ENCODE measurements at regions not wholly inside any gene's neighbourhood (a gene's known extent, or its start where the extent isn't known, plus 50 kb on each side); places are given as distances from the start of the nearest gene placed in this dataset.
"Not testable (repeated sequence)": the region's sequence is repeated elsewhere in the genome, so short reads cannot be mapped to it uniquely, and the experiment has no call there.

DNA sequence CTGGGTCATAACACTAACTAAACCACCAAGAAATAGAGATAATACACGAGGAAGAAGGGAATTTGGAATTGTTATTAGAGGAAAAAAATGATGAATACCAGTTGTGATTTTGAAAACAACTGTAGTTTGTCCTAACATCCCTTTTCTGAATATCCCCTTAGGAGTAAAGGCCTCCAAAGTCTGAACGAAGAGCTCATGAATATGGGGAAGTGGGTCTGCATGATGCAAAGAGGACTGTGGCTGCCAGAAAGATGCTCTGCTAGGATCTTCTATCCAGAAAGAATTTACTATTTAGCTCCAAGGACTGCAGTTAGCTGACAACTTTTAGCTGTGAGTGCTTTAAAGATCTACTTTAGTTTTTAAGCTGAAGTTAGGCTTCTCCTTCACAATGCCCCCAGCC lies 308.8 kb upstream of the HS3ST5 start:
- no peaks in the 10 kb centered on the region for H3K4me1 Mint-ChIP-seq
- ATAC-seq: no peak
- DNase-seq: no peak
- no peaks in the 10 kb centered on the region for H3K36me3 Mint-ChIP-seq (ENCODE audit: low read depth)
- peaks cover 5% of the 10 kb centered on the region for H3K9me3 Mint-ChIP-seq
- no peaks in the 10 kb centered on the region for H3K27me3 Mint-ChIP-seq
- H3K27ac Mint-ChIP-seq: no peak overlapping the region
- no peak overlapping the region for H3K4me3 Mint-ChIP-seq

- Mint-ChIP-seq H3K9me3 (peaks cover 5% of the 10 kb centered on the region), H3K4me1 (no peaks in the 10 kb centered on the region), H3K36me3 (ENCODE audit: low read depth) (no peaks in the 10 kb centered on the region), H3K4me3 (no peak overlapping the region), H3K27me3 (no peaks in the 10 kb centered on the region), H3K27ac (no peak overlapping the region)
- ATAC-seq: no peak
- no peak for DNase-seq
Observed at GRCh38 chr6:114650891-114651290, 308.1 kb upstream of the HS3ST5 start.

DNA sequence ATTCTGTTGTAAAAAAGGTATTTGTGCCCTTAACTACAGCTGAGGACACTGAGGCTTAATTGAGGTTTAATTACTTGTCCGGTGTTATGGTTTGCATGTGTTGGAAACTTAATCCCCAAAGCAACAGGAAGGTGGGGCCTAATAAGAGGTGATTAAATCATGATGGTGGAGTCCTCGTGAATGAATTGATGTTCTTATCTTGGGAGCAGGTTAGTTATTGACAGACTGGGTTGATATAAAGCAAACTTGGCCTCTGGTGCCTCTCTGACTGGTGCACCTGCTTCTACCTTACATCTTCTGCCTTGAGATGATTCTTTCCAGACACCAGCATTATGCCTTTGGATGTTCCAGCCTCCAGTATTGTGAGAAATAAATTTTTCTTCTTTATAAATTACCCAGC lies 306.5 kb upstream of the HS3ST5 start:
- Mint-ChIP-seq H3K36me3 (ENCODE audit: low read depth) (no peaks in the 10 kb centered on the region), H3K4me3 (no peak overlapping the region)
- no peak for ATAC-seq

DNA sequence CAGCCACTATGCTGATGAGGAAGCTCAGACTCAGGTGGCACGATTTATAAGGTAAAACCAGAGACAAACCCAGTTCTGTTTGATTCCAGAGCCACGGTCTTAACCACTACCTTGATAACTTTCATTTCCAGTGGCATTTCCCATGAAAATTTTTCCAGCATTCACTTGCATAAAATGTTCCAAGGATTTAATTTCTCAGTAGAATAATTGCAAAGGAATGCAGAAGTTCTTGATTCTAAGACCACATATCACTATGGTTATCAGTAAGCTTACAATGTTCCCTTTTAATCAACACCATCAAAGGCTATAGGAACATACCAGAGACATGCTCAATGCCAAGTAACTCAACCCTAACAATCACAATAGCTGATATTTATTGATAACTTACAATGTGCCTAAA lies 306.0 kb upstream of the HS3ST5 start:
- Mint-ChIP-seq H3K27me3 (no peaks in the 10 kb centered on the region), H3K36me3 (ENCODE audit: low read depth) (no peaks in the 10 kb centered on the region), H3K4me3 (no peak overlapping the region), H3K9me3 (peaks cover 8% of the 10 kb centered on the region), H3K4me1 (no peaks in the 10 kb centered on the region), H3K27ac (no peak overlapping the region)
- ATAC-seq (no peak), DNase-seq (no peak)

More for the DNA sequence above, 306.5 kb upstream of the HS3ST5 start:
- Mint-ChIP-seq H3K4me1 (no peaks in the 10 kb centered on the region), H3K27ac (no peak overlapping the region), H3K27me3 (no peaks in the 10 kb centered on the region), H3K9me3 (peaks cover 8% of the 10 kb centered on the region)
- DNase-seq: no peak

- Mint-ChIP-seq H3K27me3 (no peaks in the 10 kb centered on the region), H3K4me3 (no peak overlapping the region), H3K4me1 (no peaks in the 10 kb centered on the region), H3K9me3 (peaks cover 7% of the 10 kb centered on the region), H3K27ac (no peak overlapping the region), H3K36me3 (ENCODE audit: low read depth) (no peaks in the 10 kb centered on the region)
- no peak for DNase-seq
- ATAC-seq: no peak
Observed at GRCh38 chr6:114638341-114638740, 295.5 kb upstream of the HS3ST5 start.

GRCh38 chr6:114634016-114634415 lies 291.2 kb upstream of the HS3ST5 start:
- Mint-ChIP-seq H3K4me3 (no peak overlapping the region), H3K4me1 (no peaks in the 10 kb centered on the region), H3K27ac (no peak overlapping the region), H3K9me3 (peaks cover 8% of the 10 kb centered on the region), H3K36me3 (ENCODE audit: low read depth) (no peaks in the 10 kb centered on the region), H3K27me3 (no peaks in the 10 kb centered on the region)
- ATAC-seq (no peak), DNase-seq (no peak)

- H3K4me1 Mint-ChIP-seq; H3K27ac Mint-ChIP-seq; DNase-seq; H3K36me3 Mint-ChIP-seq (ENCODE audit: low read depth); ATAC-seq; H3K4me3 Mint-ChIP-seq; H3K27me3 Mint-ChIP-seq: not testable (repeated sequence)
- H3K9me3 Mint-ChIP-seq: peaks cover 23% of the 10 kb centered on the region
Observed at GRCh38 chr6:114626226-114626625, 283.4 kb upstream of the HS3ST5 start.

- no peak overlapping the region for H3K4me3 Mint-ChIP-seq
- no peak for DNase-seq
- H3K36me3 Mint-ChIP-seq (ENCODE audit: low read depth): no peaks in the 10 kb centered on the region
- ATAC-seq: no peak
- peaks cover 9% of the 10 kb centered on the region for H3K9me3 Mint-ChIP-seq
- no peaks in the 10 kb centered on the region for H3K4me1 Mint-ChIP-seq
- no peak overlapping the region for H3K27ac Mint-ChIP-seq
- H3K27me3 Mint-ChIP-seq: no peaks in the 10 kb centered on the region
Observed at GRCh38 chr6:114619621-114620200, 276.9 kb upstream of the HS3ST5 start.

- H3K9me3 Mint-ChIP-seq: peaks cover 4% of the 10 kb centered on the region
- no peak overlapping the region for H3K4me3 Mint-ChIP-seq
- H3K36me3 Mint-ChIP-seq (ENCODE audit: low read depth): no peaks in the 10 kb centered on the region
- H3K27ac Mint-ChIP-seq: no peak overlapping the region
- ATAC-seq: no peak
- H3K27me3 Mint-ChIP-seq: no peaks in the 10 kb centered on the region
- DNase-seq: no peak
- no peaks in the 10 kb centered on the region for H3K4me1 Mint-ChIP-seq
Observed at GRCh38 chr6:114611696-114612095, 268.9 kb upstream of the HS3ST5 start.

DNA sequence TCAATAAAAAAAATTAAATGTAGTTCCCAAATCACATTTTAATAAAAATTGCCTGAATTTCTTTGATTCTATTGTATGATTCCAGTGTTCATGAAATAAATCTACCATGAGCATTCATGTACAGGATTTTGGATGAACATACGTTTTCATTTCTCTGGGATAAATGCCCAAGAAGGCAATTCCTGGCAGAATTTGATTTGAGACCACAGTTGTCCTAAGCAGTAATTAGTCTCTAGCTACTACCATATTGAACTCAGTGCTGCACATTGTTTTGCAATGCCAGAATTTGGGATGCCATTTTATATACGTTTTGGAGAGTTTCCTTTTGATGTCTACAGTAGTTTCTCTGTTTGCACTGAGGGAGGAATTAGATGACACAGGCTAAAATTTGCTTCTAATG lies 265.3 kb upstream of the HS3ST5 start:
- H3K27me3 Mint-ChIP-seq: no peaks in the 10 kb centered on the region
- H3K9me3 Mint-ChIP-seq: peaks cover 4% of the 10 kb centered on the region
- H3K36me3 Mint-ChIP-seq (ENCODE audit: low read depth): no peaks in the 10 kb centered on the region
- H3K27ac Mint-ChIP-seq: no peak overlapping the region
- DNase-seq: no peak
- H3K4me1 Mint-ChIP-seq: no peaks in the 10 kb centered on the region
- H3K4me3 Mint-ChIP-seq: no peak overlapping the region
- no peak for ATAC-seq

DNA sequence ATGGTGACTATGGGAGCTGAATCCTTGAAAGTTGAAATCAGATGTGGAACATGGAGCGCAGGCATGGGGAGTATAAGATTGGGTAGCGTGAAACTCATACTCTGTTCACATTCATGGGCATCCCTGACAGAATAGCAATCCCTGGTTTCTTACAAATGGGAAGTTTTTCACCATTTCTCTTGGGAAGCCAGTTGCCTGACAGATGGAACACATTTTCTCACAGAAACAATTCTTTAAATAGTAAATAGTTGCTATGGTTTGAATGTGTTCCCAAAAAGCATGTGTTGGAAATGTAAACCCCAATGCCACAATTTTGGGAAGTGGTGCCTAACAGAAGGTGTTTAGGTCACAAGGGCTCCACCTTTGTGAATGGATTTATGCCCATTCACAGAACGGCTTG lies 262.8 kb upstream of the HS3ST5 start:
- ATAC-seq (no peak), DNase-seq (no peak)
- Mint-ChIP-seq H3K4me3 (no peak overlapping the region), H3K27me3 (no peaks in the 10 kb centered on the region), H3K36me3 (ENCODE audit: low read depth) (no peaks in the 10 kb centered on the region), H3K4me1 (no peaks in the 10 kb centered on the region), H3K9me3 (no peaks in the 10 kb centered on the region), H3K27ac (no peak overlapping the region)

DNA sequence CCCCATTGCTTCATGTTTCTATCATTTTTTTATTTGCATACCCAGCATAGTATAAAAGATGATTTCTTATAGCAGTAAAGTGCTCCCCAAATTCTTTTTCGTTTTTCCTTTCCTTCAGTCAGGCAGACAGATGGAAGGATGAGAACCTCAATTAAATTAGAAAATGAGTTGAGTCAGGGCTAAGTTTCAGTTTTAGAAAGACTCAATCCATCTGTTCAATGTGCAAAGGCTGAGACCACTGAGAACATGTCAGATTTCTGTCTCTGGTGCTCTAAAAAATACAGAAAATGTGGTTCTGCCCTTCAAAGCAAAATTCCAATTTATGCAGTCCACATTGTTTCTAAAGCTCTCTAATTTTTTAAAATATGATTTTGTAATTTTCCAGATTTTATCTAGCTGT lies 257.6 kb upstream of the HS3ST5 start:
- Mint-ChIP-seq H3K27ac (no peak overlapping the region), H3K27me3 (no peaks in the 10 kb centered on the region), H3K4me3 (no peak overlapping the region), H3K4me1 (no peaks in the 10 kb centered on the region), H3K9me3 (no peaks in the 10 kb centered on the region), H3K36me3 (ENCODE audit: low read depth) (no peaks in the 10 kb centered on the region)
- ATAC-seq: no peak
- DNase-seq: no peak

DNA sequence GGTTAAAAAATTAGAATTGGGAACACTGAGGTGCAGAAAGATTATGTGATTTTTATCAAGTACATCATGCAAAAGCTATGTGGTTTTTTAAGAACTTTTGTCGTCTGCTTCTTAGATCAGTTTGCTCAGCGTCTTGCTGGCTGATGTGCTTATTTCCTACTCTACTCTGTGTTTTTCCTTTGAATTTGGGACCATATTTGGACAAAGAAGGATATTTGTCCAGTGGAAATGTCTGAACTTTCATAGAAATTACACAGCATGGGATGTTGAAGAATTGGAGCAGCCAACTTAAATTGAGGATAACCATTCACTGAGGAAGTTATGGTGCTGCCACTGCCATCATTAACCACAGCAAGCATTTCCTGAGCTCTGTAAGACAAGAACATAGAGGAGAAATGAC lies 252.8 kb upstream of the HS3ST5 start:
- ATAC-seq: no peak
- H3K4me1 Mint-ChIP-seq: no peaks in the 10 kb centered on the region
- no peaks in the 10 kb centered on the region for H3K36me3 Mint-ChIP-seq (ENCODE audit: low read depth)
- no peak for DNase-seq
- H3K27me3 Mint-ChIP-seq: no peaks in the 10 kb centered on the region
- H3K27ac Mint-ChIP-seq: no peak overlapping the region
- no peaks in the 10 kb centered on the region for H3K9me3 Mint-ChIP-seq
- H3K4me3 Mint-ChIP-seq: no peak overlapping the region

DNA sequence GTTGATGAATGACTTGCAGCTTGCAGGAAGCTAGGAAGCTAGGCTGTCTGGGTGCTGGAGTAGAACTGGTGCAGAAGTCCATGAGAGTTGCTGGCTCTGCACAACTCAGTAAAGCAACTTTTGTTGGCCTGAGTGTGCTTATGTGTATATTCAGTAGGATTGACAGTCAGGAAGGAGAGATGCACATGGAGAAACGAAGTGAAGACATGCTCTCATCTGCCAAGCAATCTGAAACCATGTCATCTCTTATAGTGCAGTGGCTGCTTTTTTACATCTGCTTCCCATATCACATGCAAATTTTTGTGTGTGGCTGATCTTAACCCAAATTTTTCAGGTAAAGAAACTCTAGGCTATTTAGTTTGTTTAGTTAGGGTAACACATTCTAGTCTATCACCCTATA lies 252.4 kb upstream of the HS3ST5 start:
- DNase-seq (no peak), ATAC-seq (no peak)
- H3K36me3 Mint-ChIP-seq (ENCODE audit: low read depth): no peaks in the 10 kb centered on the region
- no peak overlapping the region for H3K27ac Mint-ChIP-seq
- no peaks in the 10 kb centered on the region for H3K9me3 Mint-ChIP-seq
- H3K27me3 Mint-ChIP-seq: no peaks in the 10 kb centered on the region
- H3K4me1 Mint-ChIP-seq: no peaks in the 10 kb centered on the region
- no peak overlapping the region for H3K4me3 Mint-ChIP-seq

DNA sequence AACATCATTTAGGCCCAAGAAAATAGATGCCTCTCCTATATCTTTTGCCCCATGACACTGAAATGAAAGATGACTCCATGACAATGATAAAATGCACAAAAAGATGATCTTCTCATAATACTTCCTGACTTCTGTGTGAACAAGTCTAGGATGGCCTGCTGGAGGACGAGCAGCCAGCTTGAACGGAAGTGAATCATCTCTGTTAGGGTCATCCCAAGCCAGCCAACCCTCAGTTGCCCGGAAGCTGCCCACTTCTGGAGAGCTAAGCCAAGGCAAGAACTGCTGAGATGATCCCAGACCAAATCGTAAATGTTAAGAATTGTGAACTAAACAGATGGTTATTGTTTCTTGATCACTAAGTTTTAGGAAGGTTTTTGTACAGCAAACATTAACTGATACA lies 249.7 kb upstream of the HS3ST5 start:
- Mint-ChIP-seq H3K9me3 (no peaks in the 10 kb centered on the region), H3K4me3 (no peak overlapping the region), H3K27me3 (no peaks in the 10 kb centered on the region), H3K36me3 (ENCODE audit: low read depth) (no peaks in the 10 kb centered on the region), H3K27ac (no peak overlapping the region), H3K4me1 (no peaks in the 10 kb centered on the region)
- DNase-seq (no peak), ATAC-seq (no peak)

DNA sequence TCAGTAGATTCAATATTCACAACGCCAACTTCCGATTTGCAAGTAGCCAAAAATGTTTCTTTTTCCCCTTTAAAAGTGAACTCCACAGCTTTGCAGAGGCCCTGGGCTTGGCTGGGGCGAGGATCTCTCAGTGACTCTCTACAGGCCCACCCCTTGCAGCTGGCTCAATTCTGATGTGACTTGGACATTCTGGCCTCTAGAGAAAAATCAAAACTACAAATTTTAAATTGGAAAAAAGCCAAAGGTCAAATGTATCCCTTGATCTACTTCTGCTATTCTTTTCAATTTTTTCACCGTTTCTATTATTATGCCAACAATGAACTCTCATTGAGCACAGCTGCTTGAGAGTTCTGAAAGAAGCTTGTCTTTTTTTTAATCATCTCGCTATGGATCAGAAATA lies 245.9 kb upstream of the HS3ST5 start:
- Mint-ChIP-seq H3K27ac (no peak overlapping the region), H3K4me1 (no peaks in the 10 kb centered on the region), H3K4me3 (no peak overlapping the region), H3K27me3 (no peaks in the 10 kb centered on the region), H3K9me3 (no peaks in the 10 kb centered on the region), H3K36me3 (ENCODE audit: low read depth) (no peaks in the 10 kb centered on the region)
- DNase-seq: no peak
- ATAC-seq: no peak
